ENCODE measurements at regions not wholly inside any gene's neighbourhood (a gene's known extent, or its start where the extent isn't known, plus 50 kb on each side); places are given as distances from the start of the nearest gene placed in this dataset.

DNA sequence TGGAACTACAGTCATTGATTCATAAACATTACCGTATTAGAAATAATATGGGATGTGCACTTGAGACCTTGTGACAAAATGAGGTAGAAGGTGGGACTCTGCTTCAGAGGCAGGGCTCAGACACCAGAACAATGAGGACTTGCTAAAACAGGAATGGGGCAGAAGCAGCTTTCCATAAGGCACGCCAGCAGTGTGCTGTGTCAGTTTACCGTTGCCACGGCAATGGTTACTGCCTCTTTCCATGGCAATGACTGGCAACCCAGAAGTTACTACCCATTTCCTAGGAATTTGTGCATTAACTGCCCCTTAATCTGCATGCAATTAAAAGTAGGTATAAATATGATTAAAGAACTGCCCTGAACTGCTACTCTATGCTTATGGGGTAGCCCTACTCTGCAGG lies 169.0 kb downstream of the CHRM3 start:
- 91 to 96% methylated on average over 3 to 4 of the region's 4 CpGs for WGBS, 2 donors
- no peak for TF ChIP-seq EP300 (IDR thresholded peaks at IDR 0.05)
- TF ChIP-seq POLR2A (IDR thresholded peaks at IDR 0.05) = no peak
- TF ChIP-seq POLR2AphosphoS5 (IDR thresholded peaks at IDR 0.05) = no peak
- no peak for TF ChIP-seq CTCF (IDR thresholded peaks at IDR 0.05)
- ATAC-seq (ENCODE audit: low FRiP score in 2 of 2) = no peak

GRCh38 chr1:239558559-239558958 lies 172.2 kb downstream of the CHRM3 start:
- DNase-seq (no peak), ATAC-seq (ENCODE audit: low FRiP score in 2 of 2) (no peak)
- no peaks in the 10 kb centered on the region for H3K27me3 ChIP-seq
- TF ChIP-seq CTCF (IDR thresholded peaks at IDR 0.05) (no peak), EP300 (IDR thresholded peaks at IDR 0.05) (no peak), POLR2AphosphoS5 (IDR thresholded peaks at IDR 0.05) (no peak), POLR2A (IDR thresholded peaks at IDR 0.05) (no peak)
- no peaks in the 10 kb centered on the region for H3K9me3 ChIP-seq
- no peak overlapping the region for H3K4me3 ChIP-seq
- no peak overlapping the region for H3K27ac ChIP-seq
- WGBS, 2 donors = 71% methylated on average over 2 of the region's 2 CpGs
- H3K36me3 ChIP-seq = no peaks in the 10 kb centered on the region
- peaks cover 0 to 2% (median 0%) of the 10 kb centered on the region in 4 donors for H3K4me1 ChIP-seq

More for the DNA sequence above, 169.0 kb downstream of the CHRM3 start:
- no peaks in the 10 kb centered on the region for H3K4me1 ChIP-seq
- no peaks in the 10 kb centered on the region for H3K27me3 ChIP-seq
- H3K4me3 ChIP-seq = no peak overlapping the region
- DNase-seq = no peak
- H3K27ac ChIP-seq = no peak overlapping the region
- H3K9me3 ChIP-seq = no peaks in the 10 kb centered on the region
- no peaks in the 10 kb centered on the region for H3K36me3 ChIP-seq

- peaks cover 0 to 6% (median 0%) of the 10 kb centered on the region in 4 donors for H3K4me1 ChIP-seq
- H3K36me3 ChIP-seq = no peaks in the 10 kb centered on the region
- H3K27me3 ChIP-seq = no peaks in the 10 kb centered on the region
- DNase-seq = no peak
- H3K4me3 ChIP-seq = no peak overlapping the region
- no peak for ATAC-seq (ENCODE audit: low FRiP score in 2 of 2)
- TF ChIP-seq POLR2A (IDR thresholded peaks at IDR 0.05) (no peak), CTCF (IDR thresholded peaks at IDR 0.05) (no peak), POLR2AphosphoS5 (IDR thresholded peaks at IDR 0.05) (no peak), EP300 (IDR thresholded peaks at IDR 0.05) (no peak)
- H3K27ac ChIP-seq = no peak overlapping the region
- no peaks in the 10 kb centered on the region for H3K9me3 ChIP-seq
Measured at GRCh38 chr1:239558991-239559390, 172.6 kb downstream of the CHRM3 start.

- no peak for DNase-seq
- no peak for TF ChIP-seq POLR2A (IDR thresholded peaks at IDR 0.05)
- TF ChIP-seq POLR2AphosphoS5 (IDR thresholded peaks at IDR 0.05) = no peak
- TF ChIP-seq CTCF (IDR thresholded peaks at IDR 0.05) = no peak
- no peak for TF ChIP-seq EP300 (IDR thresholded peaks at IDR 0.05)
- WGBS, 2 donors = 80 to 84% methylated on average over 4 of the region's 4 CpGs
- H3K27ac ChIP-seq = no peak overlapping the region
- no peaks in the 10 kb centered on the region for H3K9me3 ChIP-seq
- no peak overlapping the region for H3K4me3 ChIP-seq
- H3K4me1 ChIP-seq = peaks cover 0 to 9% (median 0%) of the 10 kb centered on the region in 4 donors
- no peaks in the 10 kb centered on the region for H3K27me3 ChIP-seq
- ATAC-seq (ENCODE audit: low FRiP score in 2 of 2) = no peak
- no peaks in the 10 kb centered on the region for H3K36me3 ChIP-seq
Measured at GRCh38 chr1:239560921-239561320, 174.6 kb downstream of the CHRM3 start.

GRCh38 chr1:239562095-239562494 lies 175.7 kb downstream of the CHRM3 start:
- H3K27ac ChIP-seq = no peak overlapping the region
- H3K4me3 ChIP-seq = no peak overlapping the region
- 75 to 76% methylated on average over 6 of the region's 6 CpGs for WGBS, 2 donors
- no peaks in the 10 kb centered on the region for H3K36me3 ChIP-seq
- ATAC-seq (ENCODE audit: low FRiP score in 2 of 2) = no peak
- H3K4me1 ChIP-seq = peaks cover 0 to 9% (median 0%) of the 10 kb centered on the region in 4 donors
- H3K27me3 ChIP-seq = no peaks in the 10 kb centered on the region
- TF ChIP-seq POLR2A (IDR thresholded peaks at IDR 0.05) (no peak), POLR2AphosphoS5 (IDR thresholded peaks at IDR 0.05) (no peak), CTCF (IDR thresholded peaks at IDR 0.05) (no peak), EP300 (IDR thresholded peaks at IDR 0.05) (no peak)
- no peaks in the 10 kb centered on the region for H3K9me3 ChIP-seq
- DNase-seq = no peak
